ENCODE measurements at regions not wholly inside any gene's neighbourhood (a gene's known extent, or its start where the extent isn't known, plus 50 kb on each side); places are given as distances from the start of the nearest gene placed in this dataset.

DNA sequence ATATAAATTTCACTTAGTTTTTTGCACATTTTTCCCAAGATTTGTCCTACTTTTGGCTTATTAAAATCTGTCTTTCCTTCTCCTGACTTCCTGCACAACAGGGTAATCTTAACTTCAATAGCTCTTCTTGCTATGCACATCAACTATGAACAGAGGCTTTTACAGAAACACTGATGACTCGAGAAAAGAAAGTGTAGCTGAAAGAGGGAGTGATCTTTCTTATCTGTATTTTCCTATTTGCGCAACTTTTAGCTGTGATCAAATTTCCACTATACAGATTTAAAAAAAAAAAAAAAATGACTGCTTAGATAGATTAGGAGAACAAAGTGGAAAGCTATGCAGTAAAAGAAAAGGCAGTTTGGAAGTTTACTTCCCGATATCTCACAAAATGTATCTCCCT, 406.9 kb downstream of the LIG4 start:
- intact Hi-C loops (cut with DNase I), result no loop called here
- Histone ChIP-seq H3K4me1 (no peaks in the 10 kb centered on the region), H3K4me3 (no peak overlapping the region), H3K27ac (no peak overlapping the region), H3K27me3 (ENCODE audit: low read depth) (no peaks in the 10 kb centered on the region), H3K36me3 (no peaks in the 10 kb centered on the region), H3K9me3 (no peaks in the 10 kb centered on the region)
- TF ChIP-seq, protein P1, sequence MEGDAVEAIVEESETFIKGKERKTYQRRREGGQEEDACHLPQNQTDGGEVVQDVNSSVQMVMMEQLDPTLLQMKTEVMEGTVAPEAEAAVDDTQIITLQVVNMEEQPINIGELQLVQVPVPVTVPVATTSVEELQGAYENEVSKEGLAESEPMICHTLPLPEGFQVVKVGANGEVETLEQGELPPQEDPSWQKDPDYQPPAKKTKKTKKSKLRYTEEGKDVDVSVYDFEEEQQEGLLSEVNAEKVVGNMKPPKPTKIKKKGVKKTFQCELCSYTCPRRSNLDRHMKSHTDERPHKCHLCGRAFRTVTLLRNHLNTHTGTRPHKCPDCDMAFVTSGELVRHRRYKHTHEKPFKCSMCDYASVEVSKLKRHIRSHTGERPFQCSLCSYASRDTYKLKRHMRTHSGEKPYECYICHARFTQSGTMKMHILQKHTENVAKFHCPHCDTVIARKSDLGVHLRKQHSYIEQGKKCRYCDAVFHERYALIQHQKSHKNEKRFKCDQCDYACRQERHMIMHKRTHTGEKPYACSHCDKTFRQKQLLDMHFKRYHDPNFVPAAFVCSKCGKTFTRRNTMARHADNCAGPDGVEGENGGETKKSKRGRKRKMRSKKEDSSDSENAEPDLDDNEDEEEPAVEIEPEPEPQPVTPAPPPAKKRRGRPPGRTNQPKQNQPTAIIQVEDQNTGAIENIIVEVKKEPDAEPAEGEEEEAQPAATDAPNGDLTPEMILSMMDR (IDR thresholded peaks at IDR 0.05), result no peak
- no peak for ATAC-seq
- no peak for DNase-seq

GRCh38 chr13:107807306-107808073, 407.8 kb downstream of the LIG4 start:
- Histone ChIP-seq H3K9me3 (no peaks in the 10 kb centered on the region), H3K27ac (no peak overlapping the region), H3K27me3 (ENCODE audit: low read depth) (no peaks in the 10 kb centered on the region), H3K4me1 (no peaks in the 10 kb centered on the region), H3K4me3 (no peak overlapping the region), H3K36me3 (no peaks in the 10 kb centered on the region)
- no peak for DNase-seq
- TF ChIP-seq, protein P1 (IDR thresholded peaks at IDR 0.05), result no peak
- intact Hi-C loops (cut with DNase I), result no loop called here
- no peak for ATAC-seq

- intact Hi-C loops (cut with DNase I), result no loop called here
- Histone ChIP-seq H3K27ac (no peak overlapping the region), H3K4me3 (no peak overlapping the region), H3K36me3 (no peaks in the 10 kb centered on the region), H3K27me3 (ENCODE audit: low read depth) (no peaks in the 10 kb centered on the region), H3K9me3 (no peaks in the 10 kb centered on the region), H3K4me1 (no peaks in the 10 kb centered on the region)
- DNase-seq (no peak), ATAC-seq (no peak)
- TF ChIP-seq, protein P1 (IDR thresholded peaks at IDR 0.05), result no peak
Observed at GRCh38 chr13:107806726-107807125, 408.6 kb downstream of the LIG4 start.

DNA sequence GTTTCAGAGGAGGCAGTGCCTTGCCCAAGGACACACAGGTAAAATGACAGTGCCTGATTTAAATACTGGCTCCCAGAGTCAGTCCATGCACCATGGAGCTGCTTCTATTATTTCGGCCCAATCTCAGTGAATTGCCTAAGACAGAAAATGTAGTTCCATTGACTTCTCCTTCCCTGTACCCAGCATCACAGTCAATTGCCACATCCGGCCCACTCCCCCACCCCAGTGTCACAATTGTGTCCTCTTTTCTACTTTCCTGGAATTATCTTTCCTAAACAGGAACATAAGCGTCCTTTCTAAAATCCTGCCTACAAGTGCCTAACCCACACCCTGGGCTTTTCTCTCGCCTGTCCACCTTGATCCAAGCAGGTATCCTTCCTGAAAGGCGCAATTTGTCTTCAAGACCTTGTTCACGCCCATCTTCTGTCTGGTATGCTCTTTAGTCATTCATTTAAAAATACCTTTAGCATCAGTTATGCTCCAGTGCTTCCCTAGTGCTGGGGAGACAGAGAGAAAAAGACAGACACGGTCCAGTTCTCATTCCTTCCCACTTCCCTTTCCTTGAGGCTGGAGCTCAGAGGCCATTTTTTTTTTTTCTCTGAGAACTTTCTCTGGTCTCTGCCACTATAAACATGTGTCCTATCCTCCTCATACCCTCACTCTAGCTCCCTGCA, 411.4 kb downstream of the LIG4 start:
- H3K27ac ChIP-seq, result no peak overlapping the region
- DNase-seq (no peak), ATAC-seq (no peak)
- H3K4me1 ChIP-seq, result no peaks in the 10 kb centered on the region
- no peak overlapping the region for H3K4me3 ChIP-seq
- H3K27me3 ChIP-seq (ENCODE audit: low read depth), result no peaks in the 10 kb centered on the region
- H3K9me3 ChIP-seq, result no peaks in the 10 kb centered on the region
- H3K36me3 ChIP-seq, result no peaks in the 10 kb centered on the region
- TF ChIP-seq, protein P1 (IDR thresholded peaks at IDR 0.05), result no peak
- intact Hi-C loops (cut with DNase I), result no loop called here

GRCh38 chr13:107801621-107802020, 413.7 kb downstream of the LIG4 start:
- Histone ChIP-seq H3K27ac (no peak overlapping the region), H3K9me3 (no peaks in the 10 kb centered on the region), H3K4me3 (no peak overlapping the region), H3K36me3 (no peaks in the 10 kb centered on the region), H3K4me1 (no peaks in the 10 kb centered on the region), H3K27me3 (ENCODE audit: low read depth) (no peaks in the 10 kb centered on the region)
- intact Hi-C loops (cut with DNase I), result no loop called here
- DNase-seq (no peak), ATAC-seq (no peak)
- TF ChIP-seq, protein P1 (IDR thresholded peaks at IDR 0.05), result no peak

Data from lower lobe of right lung (tissue), 2 donors.